ENCODE measurements at regions not wholly inside any gene's neighbourhood (a gene's known extent, or its start where the extent isn't known, plus 50 kb on each side); places are given as distances from the start of the nearest gene placed in this dataset.
A peak's percentile ranks its signal among the peaks of the same experiment; 100 is the strongest.

GRCh38 chr11:121810291-121810690 is 305.7 kb downstream of the BLID start:
- no peaks in the 10 kb centered on the region for H3F3A ChIP-seq (replicated peaks; ENCODE audit: insufficient read depth)
- H3K4me3 ChIP-seq (ENCODE audit: low read depth in 2 of 2, low read length in 1 of 2), result no peak overlapping the region
- H3K4me2 ChIP-seq, result peak overlapping the region; percentile 60
- H2AFZ ChIP-seq (ENCODE audit: low read depth), result peak overlapping the region; percentile 76
- no peaks in the 10 kb centered on the region for H4K20me1 ChIP-seq (ENCODE audit: insufficient read depth)
- peaks cover 3 to 4% of the 10 kb centered on the region in 2 experiments; a peak in 2 of 4 replicates for H3K4me1 ChIP-seq (ENCODE audit: control insufficient read depth in 1 of 2, insufficient read depth in 2 of 2, low read depth in 1 of 2, low read length in 1 of 2)
- ChIA-PET CTCF (no interaction called here), POLR2A (no interaction called here)
- H3K79me2 ChIP-seq (ENCODE audit: insufficient read depth), result no peaks in the 10 kb centered on the region
- H3K27me3 ChIP-seq (ENCODE audit: insufficient read depth), result no peaks in the 10 kb centered on the region
- H3K9me2 ChIP-seq, result no peaks in the 10 kb centered on the region
- H3K36me3 ChIP-seq (replicated peaks in 1 of 2; ENCODE audit: control insufficient read depth in 1 of 2, insufficient read depth in 2 of 2, low read length in 1 of 2), result no peaks in the 10 kb centered on the region
- H3K9ac ChIP-seq, result no peak overlapping the region
- H3K27ac ChIP-seq (ENCODE audit: low read depth in 2 of 2, low read length in 1 of 2), result peak overlapping the region in 1 of 2 experiments; percentile 52; a peak in 2 of 4 replicates
- DNase-seq, result no peak
- H3K9me3 ChIP-seq, result peaks cover 15% of the 10 kb centered on the region
- 42% methylated on average over 4 of the region's 4 CpGs for WGBS (ENCODE audit: low lambda C conversion rate)
- TF ChIP-seq GATA2 (CRISPR knock-in tag; IDR thresholded peaks at IDR 0.05) (no peak), JUND (IDR thresholded peaks at IDR 0.05) (peak; percentile 23; the same call in 1 of the 2 replicates), FOSL2 (IDR thresholded peaks at IDR 0.05; ENCODE audit: borderline replicate concordance, low read depth) (peak; percentile 27; the same call in 1 of the 2 replicates), EP300 (IDR thresholded peaks at IDR 0.05; ENCODE audit: borderline replicate concordance in 1 of 2, low read depth in 1 of 2, low read length in 1 of 2) (no peak), SIN3A (IDR thresholded peaks at IDR 0.05; ENCODE audit: borderline replicate concordance, low read depth, low read length) (no peak)

- peaks cover 10% of the 10 kb centered on the region; the same call in 1 of the 2 replicates for H3K9me3 ChIP-seq
- no peak for DNase-seq
- no peaks in the 10 kb centered on the region for H3K36me3 ChIP-seq (replicated peaks in 1 of 2; ENCODE audit: control insufficient read depth in 1 of 2, insufficient read depth in 2 of 2, low read length in 1 of 2)
- H3K79me2 ChIP-seq (ENCODE audit: insufficient read depth), result no peaks in the 10 kb centered on the region
- no peak overlapping the region for H3K4me3 ChIP-seq (ENCODE audit: low read depth in 2 of 2, low read length in 1 of 2)
- H3K9me2 ChIP-seq, result no peaks in the 10 kb centered on the region
- 87% methylated on average over 2 of the region's 2 CpGs for WGBS (ENCODE audit: low lambda C conversion rate)
- H3K4me2 ChIP-seq, result no peak overlapping the region
- peaks cover 3 to 4% of the 10 kb centered on the region in 2 experiments; a peak in 2 of 4 replicates for H3K4me1 ChIP-seq (ENCODE audit: control insufficient read depth in 1 of 2, insufficient read depth in 2 of 2, low read depth in 1 of 2, low read length in 1 of 2)
- ChIA-PET CTCF (no interaction called here), POLR2A (no interaction called here)
- H3F3A ChIP-seq (replicated peaks; ENCODE audit: insufficient read depth), result no peaks in the 10 kb centered on the region
- H2AFZ ChIP-seq (ENCODE audit: low read depth), result no peak overlapping the region
- no peak overlapping the region for H3K9ac ChIP-seq
- H4K20me1 ChIP-seq (ENCODE audit: insufficient read depth), result no peaks in the 10 kb centered on the region
- TF ChIP-seq NFIC (IDR thresholded peaks at IDR 0.05; ENCODE audit: borderline replicate concordance) (no peak), JUND (IDR thresholded peaks at IDR 0.05) (no peak), MAX (IDR thresholded peaks at IDR 0.05; ENCODE audit: low read depth) (no peak), NRF1 (IDR thresholded peaks at IDR 0.05; ENCODE audit: low read depth, low read length) (no peak), CTCF (IDR thresholded peaks at IDR 0.05) (no peak), RAD21 (IDR thresholded peaks at IDR 0.05; ENCODE audit: low read length) (no peak), MXI1 (IDR thresholded peaks at IDR 0.05; ENCODE audit: low read depth, low read length) (no peak), MEF2A (IDR thresholded peaks at IDR 0.05; ENCODE audit: borderline replicate concordance, low read depth) (no peak), FOXJ3 (CRISPR knock-in tag; IDR thresholded peaks at IDR 0.05) (no peak), RCOR1 (IDR thresholded peaks at IDR 0.05; ENCODE audit: low read length) (no peak), TAF1 (IDR thresholded peaks at IDR 0.05; ENCODE audit: borderline replicate concordance, low read depth, low read length) (no peak), ZBTB33 (IDR thresholded peaks at IDR 0.05; ENCODE audit: borderline replicate concordance, low read depth) (no peak), REST (IDR thresholded peaks at IDR 0.05; ENCODE audit: low read depth, low read length) (no peak), SMC3 (IDR thresholded peaks at IDR 0.05; ENCODE audit: low read depth, low read length) (no peak), ELF1 (IDR thresholded peaks at IDR 0.05) (no peak)
- no peaks in the 10 kb centered on the region for H3K27me3 ChIP-seq (ENCODE audit: insufficient read depth)
- H3K27ac ChIP-seq (ENCODE audit: low read depth in 2 of 2, low read length in 1 of 2), result no peak overlapping the region
Measured at GRCh38 chr11:121808096-121808495, 307.9 kb downstream of the BLID start.
